Activated T-cell treated with anti-CD3 and anti-CD28 coated beads, Interleukin-2, amount 50 U/mL, for 24 hours (primary cell): ENCODE measurements at regions not wholly inside any gene's neighbourhood (a gene's known extent, or its start where the extent isn't known, plus 50 kb on each side); places are given as distances from the start of the nearest gene placed in this dataset.
"Not testable (repeated sequence)": the region's sequence is repeated elsewhere in the genome, so short reads cannot be mapped to it uniquely, and the experiment has no call there.

Source experiments
- DNase-seq: peaks from one replicate; pipeline ENCODE4 v3.0.0-alpha.2; 2020
- H3K27ac Mint-ChIP-seq: 2 replicates; pipeline ENCODE4 v1.8.0; 2020; ENCODE audit warnings: mild to moderate bottlenecking, mixed read lengths
- H3K27me3 Mint-ChIP-seq: 2 replicates; pipeline ENCODE4 v1.8.0; 2020; ENCODE audit warnings: mixed read lengths
- H3K36me3 Mint-ChIP-seq: 2 replicates; pipeline ENCODE4 v1.8.0; 2020; ENCODE audit warnings: low read depth, mixed read lengths
- H3K4me1 Mint-ChIP-seq: 2 replicates; pipeline ENCODE4 v1.8.0; 2020; ENCODE audit warnings: low read depth, mixed read lengths
- H3K4me3 Mint-ChIP-seq: 2 replicates; pipeline ENCODE4 v1.8.0; 2020; ENCODE audit warnings: mild to moderate bottlenecking, moderate library complexity, mixed read lengths
- H3K9me3 Mint-ChIP-seq: 2 replicates; pipeline ENCODE4 v1.8.0; 2020; ENCODE audit warnings: mixed read lengths

DNA sequence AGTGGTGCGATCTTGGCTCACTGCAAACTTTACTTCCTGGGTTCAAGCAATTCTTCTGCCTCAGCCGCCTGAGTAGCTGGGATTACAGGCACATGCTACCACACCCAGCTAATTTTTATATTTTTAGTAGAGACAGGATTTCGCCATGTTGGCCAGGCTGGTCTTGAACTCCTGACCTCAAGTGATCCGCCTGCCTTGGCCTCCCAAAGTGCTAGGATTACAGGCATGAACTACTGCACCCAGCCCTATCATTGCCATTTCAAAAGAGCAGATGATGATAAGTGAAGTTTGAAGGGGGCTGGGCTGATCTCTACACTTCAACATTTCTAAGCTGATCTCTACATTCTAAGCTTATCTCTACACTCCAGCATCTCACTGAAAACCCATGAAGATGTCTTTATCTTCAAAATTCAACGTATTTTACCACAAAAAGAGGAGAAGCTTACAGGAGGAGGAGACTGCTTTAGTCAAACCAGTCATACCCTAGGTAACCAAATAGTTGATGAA, 94.4 kb upstream of the BARHL2 start:
- H3K36me3 Mint-ChIP-seq, DNase-seq, H3K9me3 Mint-ChIP-seq, H3K4me3 Mint-ChIP-seq, H3K27ac Mint-ChIP-seq, H3K4me1 Mint-ChIP-seq: not testable (repeated sequence)
- peaks cover 57% of the 10 kb centered on the region for H3K27me3 Mint-ChIP-seq

DNA sequence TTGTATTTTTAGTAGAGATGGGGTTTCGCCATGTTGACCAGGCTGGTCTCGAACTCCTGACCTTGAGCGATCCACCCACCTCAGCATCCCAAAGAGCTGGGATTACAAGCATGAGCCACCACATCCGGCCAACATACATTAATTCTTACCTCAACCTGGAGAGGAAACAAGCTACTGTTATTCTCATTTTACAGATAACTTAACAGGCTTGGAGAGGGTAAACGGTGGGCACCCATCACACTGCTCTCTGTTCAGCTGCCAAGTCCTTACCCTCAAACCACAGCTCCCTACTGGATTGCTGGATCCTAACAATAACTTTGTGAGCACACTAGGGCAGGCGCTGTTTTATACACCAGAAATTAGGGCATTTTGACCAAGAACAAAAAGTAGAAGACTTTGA, 93.6 kb upstream of the BARHL2 start:
- H3K4me1 Mint-ChIP-seq: no peaks in the 10 kb centered on the region
- H3K4me3 Mint-ChIP-seq: no peak overlapping the region
- no peaks in the 10 kb centered on the region for H3K36me3 Mint-ChIP-seq
- H3K27me3 Mint-ChIP-seq: peaks cover 52% of the 10 kb centered on the region
- no peaks in the 10 kb centered on the region for H3K9me3 Mint-ChIP-seq
- H3K27ac Mint-ChIP-seq: no peak overlapping the region
- no peak for DNase-seq

DNA sequence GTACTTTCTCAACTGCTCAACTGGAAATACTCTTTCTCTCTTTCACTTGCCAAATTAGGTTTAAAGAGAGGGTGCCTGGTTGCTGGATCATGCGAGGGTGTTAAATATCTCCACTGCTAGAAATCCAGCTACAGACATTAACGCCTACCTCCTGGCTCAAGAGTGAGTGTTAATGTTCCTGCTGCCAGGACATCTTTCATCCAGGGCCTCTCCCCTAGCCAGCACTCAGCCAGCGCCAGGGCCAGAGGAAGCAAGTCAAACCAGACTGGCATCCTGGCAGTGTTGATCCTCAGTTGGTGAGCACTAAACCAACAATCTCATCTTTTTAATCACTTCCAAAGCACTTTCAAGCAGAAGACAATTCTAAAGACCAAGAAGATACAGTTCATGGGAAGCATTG, 92.9 kb upstream of the BARHL2 start:
- no peaks in the 10 kb centered on the region for H3K36me3 Mint-ChIP-seq
- no peak for DNase-seq
- no peak overlapping the region for H3K4me3 Mint-ChIP-seq
- H3K27ac Mint-ChIP-seq: no peak overlapping the region
- H3K4me1 Mint-ChIP-seq: no peaks in the 10 kb centered on the region
- peaks cover 52% of the 10 kb centered on the region for H3K27me3 Mint-ChIP-seq
- H3K9me3 Mint-ChIP-seq: no peaks in the 10 kb centered on the region

DNA sequence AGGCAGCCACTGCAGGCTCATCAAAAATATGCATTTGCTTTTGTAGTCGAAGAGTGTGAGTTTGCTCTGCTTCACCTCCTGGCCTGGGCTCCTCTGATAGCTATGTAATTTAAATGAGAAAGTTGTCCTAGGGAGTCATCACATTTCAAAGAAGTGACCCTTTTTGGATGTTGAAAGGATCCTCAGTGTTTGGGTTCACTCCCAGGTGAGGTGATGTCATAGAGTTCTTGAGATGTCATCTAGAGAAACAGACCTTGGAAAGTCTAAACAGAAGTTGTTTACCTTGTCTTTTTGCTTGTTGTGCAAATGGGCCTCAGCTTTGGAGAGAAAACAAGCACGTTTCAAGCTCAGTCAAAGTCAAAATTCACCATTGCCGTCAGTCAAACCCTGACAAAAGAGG, 92.0 kb upstream of the BARHL2 start:
- Mint-ChIP-seq H3K27me3 (peaks cover 51% of the 10 kb centered on the region), H3K4me3 (no peak overlapping the region), H3K27ac (no peak overlapping the region), H3K4me1 (no peaks in the 10 kb centered on the region), H3K9me3 (no peaks in the 10 kb centered on the region), H3K36me3 (no peaks in the 10 kb centered on the region)
- no peak for DNase-seq

DNA sequence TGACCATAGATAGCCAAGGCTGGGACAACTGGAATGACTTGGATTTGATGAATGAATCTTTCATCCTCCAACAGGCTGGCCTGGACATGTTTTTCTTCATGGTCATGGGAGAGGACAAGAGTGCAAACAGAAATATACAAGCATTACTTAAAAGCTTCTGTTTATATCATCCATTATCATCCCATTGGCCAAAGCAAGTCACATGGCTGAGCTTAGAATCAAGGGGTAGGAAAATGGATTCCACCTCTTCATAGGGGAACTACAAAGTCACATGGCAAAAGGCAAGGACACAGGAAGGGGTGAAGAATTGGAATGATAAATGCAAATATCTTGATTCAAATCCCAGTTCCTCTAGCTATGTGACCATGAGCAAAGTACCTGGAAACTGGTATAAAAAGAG, 90.2 kb upstream of the BARHL2 start:
- Mint-ChIP-seq H3K4me1 (no peaks in the 10 kb centered on the region), H3K4me3 (no peak overlapping the region), H3K9me3 (no peaks in the 10 kb centered on the region), H3K27me3 (peaks cover 54% of the 10 kb centered on the region), H3K36me3 (no peaks in the 10 kb centered on the region), H3K27ac (no peak overlapping the region)
- no peak for DNase-seq

DNA sequence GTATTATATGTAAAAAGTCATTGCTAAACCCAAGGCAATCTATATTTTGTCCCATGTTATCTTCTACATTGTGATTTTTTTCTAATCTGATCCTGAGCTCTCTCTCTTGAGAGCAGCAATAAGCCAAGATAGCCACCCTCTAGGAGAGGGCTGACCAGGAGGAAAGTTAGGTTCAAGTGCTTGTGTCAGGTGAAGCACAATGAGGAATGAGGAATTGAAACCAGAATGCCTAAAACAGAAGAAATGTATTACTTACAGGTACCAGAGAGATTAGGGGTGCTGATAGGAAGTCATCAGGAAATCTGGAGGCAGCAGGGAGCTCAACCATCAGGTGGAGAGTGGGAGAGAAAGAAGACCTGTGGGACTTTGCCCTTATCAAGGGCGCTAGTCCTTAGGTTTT, 85.5 kb upstream of the BARHL2 start:
- DNase-seq: no peak
- Mint-ChIP-seq H3K4me3 (no peak overlapping the region), H3K27ac (no peak overlapping the region), H3K9me3 (no peaks in the 10 kb centered on the region), H3K4me1 (no peaks in the 10 kb centered on the region), H3K36me3 (no peaks in the 10 kb centered on the region), H3K27me3 (peaks cover 53% of the 10 kb centered on the region)

DNA sequence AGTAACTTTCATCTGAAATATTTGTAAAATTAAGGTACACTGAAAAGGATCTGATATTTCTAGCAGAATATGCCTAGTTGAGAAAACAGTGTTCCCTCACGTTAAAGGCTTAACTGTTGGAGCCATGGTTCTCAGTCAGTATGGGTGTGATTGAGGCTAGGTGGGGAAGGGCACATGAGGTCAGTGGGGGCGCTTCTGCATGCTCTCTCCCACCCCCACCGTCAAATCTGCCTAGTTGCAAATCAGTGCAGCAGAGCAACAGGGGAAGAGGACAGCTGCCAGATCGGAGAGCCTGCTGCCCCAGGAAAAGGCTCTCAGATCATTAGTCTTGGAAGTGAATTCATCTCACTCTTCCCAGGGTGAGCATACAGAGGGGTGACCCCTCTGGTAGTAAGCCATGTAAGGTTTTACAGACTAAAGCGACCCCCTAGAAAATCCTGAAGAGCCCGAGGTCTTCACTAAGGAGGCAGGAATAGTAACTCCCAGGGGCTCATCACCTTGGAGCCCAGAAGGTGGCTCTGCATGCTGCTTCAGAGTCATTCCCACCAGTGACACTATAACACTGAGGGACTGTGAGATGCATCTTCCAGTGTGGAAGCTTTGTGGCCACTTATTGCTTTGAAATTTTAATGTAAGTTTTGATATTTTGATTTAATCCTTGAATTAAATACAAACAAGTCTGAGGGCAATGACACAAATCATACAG, 83.1 kb upstream of the BARHL2 start:
- Mint-ChIP-seq H3K27ac (no peak overlapping the region), H3K36me3 (no peaks in the 10 kb centered on the region)

DNA sequence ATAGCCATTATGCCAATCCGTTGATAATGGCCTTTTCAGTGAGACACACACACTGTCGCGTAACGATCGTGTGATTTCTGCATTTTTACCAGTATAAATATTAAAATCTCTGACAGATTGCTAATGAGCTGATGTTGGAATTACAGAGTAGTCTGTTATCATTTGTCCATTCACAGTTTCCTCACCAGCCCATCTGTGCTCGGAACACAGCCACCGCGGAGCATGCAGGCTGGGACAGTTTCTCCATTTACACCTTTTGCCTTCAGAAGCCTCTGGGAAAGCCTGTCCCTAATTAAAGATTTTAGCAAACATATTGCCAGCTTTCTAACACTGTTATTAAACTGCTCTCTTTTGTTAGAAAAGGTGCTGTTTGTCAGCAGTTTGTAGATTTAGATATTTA, 82.2 kb upstream of the BARHL2 start:
- DNase-seq: no peak
- no peak overlapping the region for H3K4me3 Mint-ChIP-seq
- H3K36me3 Mint-ChIP-seq: no peaks in the 10 kb centered on the region
- H3K27me3 Mint-ChIP-seq: peaks cover 42% of the 10 kb centered on the region
- H3K4me1 Mint-ChIP-seq: no peaks in the 10 kb centered on the region
- no peaks in the 10 kb centered on the region for H3K9me3 Mint-ChIP-seq
- H3K27ac Mint-ChIP-seq: no peak overlapping the region

More for the DNA sequence above, 83.1 kb upstream of the BARHL2 start:
- no peaks in the 10 kb centered on the region for H3K9me3 Mint-ChIP-seq
- H3K4me3 Mint-ChIP-seq: no peak overlapping the region
- DNase-seq: no peak
- H3K27me3 Mint-ChIP-seq: peaks cover 47% of the 10 kb centered on the region
- no peaks in the 10 kb centered on the region for H3K4me1 Mint-ChIP-seq

DNA sequence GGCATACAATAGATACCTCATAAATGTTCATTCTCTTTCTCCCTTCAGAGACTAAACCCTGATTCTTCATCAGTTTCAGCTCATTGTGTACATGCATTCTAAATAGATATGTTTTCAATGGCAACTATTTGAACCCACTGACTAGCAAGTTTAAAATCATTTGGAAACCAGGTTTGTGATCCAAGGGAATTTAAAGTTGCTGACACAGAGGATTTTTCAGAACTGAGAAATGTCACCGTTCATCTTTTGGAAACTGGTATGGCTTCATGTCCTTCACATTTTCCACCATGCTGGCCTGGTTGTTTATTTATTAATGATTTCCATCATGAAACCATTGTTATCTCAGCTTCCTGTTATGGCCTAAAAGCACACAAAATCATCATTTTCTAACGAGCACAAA, 81.8 kb upstream of the BARHL2 start:
- H3K27ac Mint-ChIP-seq: no peak overlapping the region
- no peak overlapping the region for H3K4me3 Mint-ChIP-seq
- DNase-seq: no peak
- no peaks in the 10 kb centered on the region for H3K36me3 Mint-ChIP-seq
- H3K27me3 Mint-ChIP-seq: peaks cover 42% of the 10 kb centered on the region
- H3K9me3 Mint-ChIP-seq: no peaks in the 10 kb centered on the region
- no peaks in the 10 kb centered on the region for H3K4me1 Mint-ChIP-seq

DNA sequence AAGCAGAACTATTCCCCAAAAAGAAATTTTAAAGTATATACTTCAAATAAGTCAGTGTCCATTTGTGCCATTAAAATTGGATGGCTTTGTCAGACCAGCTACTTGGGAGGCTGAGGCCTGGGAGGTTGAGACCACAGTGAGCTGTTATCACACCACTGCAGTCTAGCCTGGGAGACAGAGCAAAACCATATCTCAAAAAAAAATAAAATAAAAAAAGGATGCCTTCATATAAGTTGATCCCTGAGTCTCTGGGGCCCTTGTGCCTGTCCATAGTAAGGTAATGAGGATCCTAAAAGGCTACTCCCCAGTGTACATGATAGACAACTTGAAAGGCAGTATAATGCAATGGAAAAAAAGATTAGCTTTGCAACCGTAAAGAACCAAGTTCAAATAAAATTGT, 81.2 kb upstream of the BARHL2 start:
- Mint-ChIP-seq H3K9me3 (no peaks in the 10 kb centered on the region), H3K27me3 (peaks cover 38% of the 10 kb centered on the region), H3K36me3 (no peaks in the 10 kb centered on the region), H3K4me3 (no peak overlapping the region), H3K27ac (no peak overlapping the region), H3K4me1 (no peaks in the 10 kb centered on the region)
- DNase-seq: no peak

DNA sequence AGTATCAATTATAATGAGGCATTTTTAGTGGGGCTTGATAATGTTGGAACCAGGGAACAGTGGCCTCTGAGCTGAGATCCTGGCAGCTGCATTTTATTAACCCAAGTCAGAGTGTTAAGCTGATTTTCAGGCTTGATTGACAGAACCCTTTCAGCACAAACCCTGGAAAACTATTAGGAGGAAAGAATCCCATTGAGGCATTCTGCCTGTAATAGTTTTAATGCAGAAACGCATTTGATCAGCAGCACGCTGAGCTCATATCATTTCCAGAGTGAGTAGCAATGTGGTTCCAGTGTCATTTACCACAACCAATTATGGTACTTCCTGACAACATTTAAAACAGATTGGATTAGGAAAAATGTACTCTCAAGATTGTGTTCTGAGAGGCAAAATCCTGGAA, 78.3 kb upstream of the BARHL2 start:
- Mint-ChIP-seq H3K9me3 (no peaks in the 10 kb centered on the region), H3K4me1 (no peaks in the 10 kb centered on the region), H3K27ac (no peak overlapping the region), H3K4me3 (no peak overlapping the region), H3K27me3 (peaks cover 29% of the 10 kb centered on the region), H3K36me3 (no peaks in the 10 kb centered on the region)
- DNase-seq: no peak

DNA sequence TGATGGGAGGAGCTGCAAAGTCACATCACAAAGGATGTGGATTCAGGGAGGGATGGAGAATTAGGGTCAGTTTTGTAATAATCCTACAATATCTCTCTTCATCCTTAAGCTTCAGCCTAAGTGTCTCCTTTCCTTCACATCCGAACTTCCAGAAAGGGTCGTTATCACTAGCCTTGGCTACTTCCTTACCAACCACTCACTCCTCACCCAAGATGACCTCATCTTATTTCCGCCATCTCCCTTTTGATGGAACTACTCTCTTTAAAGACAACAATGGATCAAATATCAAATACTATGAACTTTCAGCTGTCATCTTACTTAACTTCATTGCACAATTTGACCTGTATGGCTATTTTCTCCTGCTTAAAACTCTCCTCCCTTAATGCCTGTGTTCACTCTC, 69.6 kb upstream of the BARHL2 start:
- H3K27ac Mint-ChIP-seq: no peak overlapping the region
- H3K27me3 Mint-ChIP-seq: peaks cover 29% of the 10 kb centered on the region
- no peak for DNase-seq
- H3K9me3 Mint-ChIP-seq: no peaks in the 10 kb centered on the region
- H3K4me1 Mint-ChIP-seq: no peaks in the 10 kb centered on the region
- H3K36me3 Mint-ChIP-seq: no peaks in the 10 kb centered on the region
- no peak overlapping the region for H3K4me3 Mint-ChIP-seq

DNA sequence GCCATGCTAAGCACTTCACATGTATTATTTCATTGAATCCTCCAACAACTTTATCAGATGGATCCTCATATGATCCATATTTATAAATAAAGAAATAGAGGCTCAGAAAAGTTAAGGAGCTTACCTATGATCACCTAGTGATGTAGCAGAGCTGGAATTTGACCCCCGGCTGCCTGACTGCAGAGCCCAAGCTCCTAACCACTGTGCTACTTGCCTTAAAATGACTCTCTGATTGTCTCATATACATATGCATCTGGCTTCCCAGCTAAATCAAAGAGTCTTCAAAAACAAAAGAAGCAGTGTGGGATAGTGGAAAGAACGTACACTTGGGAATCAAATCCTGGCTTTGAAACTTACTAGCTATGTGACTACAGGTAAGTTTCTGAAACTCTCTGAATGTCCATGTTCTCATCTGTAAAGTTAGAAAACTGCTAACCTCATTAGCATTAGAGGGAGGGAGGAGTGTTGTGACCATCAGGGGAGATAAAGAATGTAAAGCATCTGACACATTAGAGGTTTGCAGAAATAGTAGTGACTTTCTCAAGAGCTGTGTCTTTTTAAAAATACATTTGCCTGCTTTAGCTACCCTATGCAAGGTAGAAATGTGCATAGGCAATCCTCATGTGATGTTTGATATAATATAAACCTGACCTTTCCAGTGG, 67.2 kb upstream of the BARHL2 start:
- no peak for DNase-seq
- no peaks in the 10 kb centered on the region for H3K4me1 Mint-ChIP-seq
- no peaks in the 10 kb centered on the region for H3K9me3 Mint-ChIP-seq
- no peaks in the 10 kb centered on the region for H3K36me3 Mint-ChIP-seq
- H3K27me3 Mint-ChIP-seq: peaks cover 24% of the 10 kb centered on the region
- H3K4me3 Mint-ChIP-seq: no peak overlapping the region
- no peak overlapping the region for H3K27ac Mint-ChIP-seq

DNA sequence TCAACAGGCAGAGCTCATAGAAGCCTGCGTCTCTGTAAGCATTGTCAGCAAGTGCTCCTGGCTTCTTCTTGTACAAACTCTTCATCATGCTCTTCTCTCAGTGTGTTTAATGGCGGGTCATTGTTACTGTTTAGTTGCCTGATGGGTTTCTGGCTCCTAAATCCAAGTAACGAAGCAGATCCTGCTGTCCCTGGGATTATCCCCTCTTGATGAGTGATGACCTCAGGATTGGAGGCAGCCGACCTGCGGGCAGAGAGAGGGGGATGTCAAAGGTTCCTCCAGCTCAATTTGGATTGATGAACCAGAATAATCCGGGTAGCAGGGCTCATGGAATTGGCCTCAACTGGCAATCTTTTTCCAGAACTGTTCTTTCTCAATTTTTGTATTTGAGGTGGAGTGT, 66.1 kb upstream of the BARHL2 start:
- no peak overlapping the region for H3K27ac Mint-ChIP-seq
- no peaks in the 10 kb centered on the region for H3K4me1 Mint-ChIP-seq
- no peaks in the 10 kb centered on the region for H3K36me3 Mint-ChIP-seq
- DNase-seq: no peak
- no peak overlapping the region for H3K4me3 Mint-ChIP-seq
- peaks cover 25% of the 10 kb centered on the region for H3K27me3 Mint-ChIP-seq
- no peaks in the 10 kb centered on the region for H3K9me3 Mint-ChIP-seq

DNA sequence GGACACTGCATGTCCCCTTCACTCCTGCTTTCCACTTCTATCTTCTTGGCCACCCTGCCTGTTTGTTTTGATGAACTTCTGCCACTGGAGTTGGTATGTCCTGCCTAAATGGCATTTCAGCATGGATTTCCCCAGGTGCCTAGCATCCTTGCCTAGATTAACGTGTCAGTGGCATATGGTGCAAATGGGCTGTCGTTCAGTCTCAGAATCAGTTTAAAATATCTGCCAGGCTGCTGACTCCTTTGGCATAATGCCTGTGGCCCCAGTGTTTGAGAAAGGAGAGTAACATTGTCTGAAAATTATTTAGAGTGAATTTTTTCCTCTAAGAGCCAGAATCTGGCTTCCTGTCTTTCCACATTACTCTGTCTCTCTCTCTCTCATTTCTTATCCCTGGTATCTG, 64.9 kb upstream of the BARHL2 start:
- Mint-ChIP-seq H3K36me3 (no peaks in the 10 kb centered on the region), H3K27ac (no peak overlapping the region), H3K9me3 (no peaks in the 10 kb centered on the region), H3K4me3 (no peak overlapping the region), H3K27me3 (peaks cover 25% of the 10 kb centered on the region), H3K4me1 (no peaks in the 10 kb centered on the region)
- DNase-seq: no peak
